ENCODE measurements at regions not wholly inside any gene's neighbourhood (a gene's known extent, or its start where the extent isn't known, plus 50 kb on each side); places are given as distances from the start of the nearest gene placed in this dataset.

DNA sequence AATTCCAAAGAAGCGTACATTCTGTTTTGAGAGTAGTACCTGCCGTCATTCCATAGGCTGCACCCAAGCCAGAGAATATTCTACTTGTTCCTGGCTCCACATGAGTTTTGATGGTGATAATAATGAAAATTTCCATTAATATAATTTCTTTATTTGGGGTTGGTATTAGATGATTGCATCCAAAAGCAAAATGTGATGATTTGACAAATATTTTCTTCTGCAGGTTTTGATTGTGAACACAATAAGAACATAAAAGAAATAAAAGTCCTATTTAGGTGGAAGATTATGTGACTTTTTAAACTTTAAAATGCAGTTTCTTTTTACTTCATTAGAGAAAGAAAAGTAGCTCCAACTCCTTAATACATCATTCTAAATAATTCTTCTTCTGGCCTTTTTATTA lies 284.8 kb upstream of the FMN2 start:
- TF ChIP-seq, protein P1, sequence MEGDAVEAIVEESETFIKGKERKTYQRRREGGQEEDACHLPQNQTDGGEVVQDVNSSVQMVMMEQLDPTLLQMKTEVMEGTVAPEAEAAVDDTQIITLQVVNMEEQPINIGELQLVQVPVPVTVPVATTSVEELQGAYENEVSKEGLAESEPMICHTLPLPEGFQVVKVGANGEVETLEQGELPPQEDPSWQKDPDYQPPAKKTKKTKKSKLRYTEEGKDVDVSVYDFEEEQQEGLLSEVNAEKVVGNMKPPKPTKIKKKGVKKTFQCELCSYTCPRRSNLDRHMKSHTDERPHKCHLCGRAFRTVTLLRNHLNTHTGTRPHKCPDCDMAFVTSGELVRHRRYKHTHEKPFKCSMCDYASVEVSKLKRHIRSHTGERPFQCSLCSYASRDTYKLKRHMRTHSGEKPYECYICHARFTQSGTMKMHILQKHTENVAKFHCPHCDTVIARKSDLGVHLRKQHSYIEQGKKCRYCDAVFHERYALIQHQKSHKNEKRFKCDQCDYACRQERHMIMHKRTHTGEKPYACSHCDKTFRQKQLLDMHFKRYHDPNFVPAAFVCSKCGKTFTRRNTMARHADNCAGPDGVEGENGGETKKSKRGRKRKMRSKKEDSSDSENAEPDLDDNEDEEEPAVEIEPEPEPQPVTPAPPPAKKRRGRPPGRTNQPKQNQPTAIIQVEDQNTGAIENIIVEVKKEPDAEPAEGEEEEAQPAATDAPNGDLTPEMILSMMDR (IDR thresholded peaks at IDR 0.05), result no peak
- TF ChIP-seq POLR2A (IDR thresholded peaks at IDR 0.05), result no peak

Measured in vagina (tissue), 2 donors.